ENCODE measurements at regions not wholly inside any gene's neighbourhood (a gene's known extent, or its start where the extent isn't known, plus 50 kb on each side); places are given as distances from the start of the nearest gene placed in this dataset.

DNA sequence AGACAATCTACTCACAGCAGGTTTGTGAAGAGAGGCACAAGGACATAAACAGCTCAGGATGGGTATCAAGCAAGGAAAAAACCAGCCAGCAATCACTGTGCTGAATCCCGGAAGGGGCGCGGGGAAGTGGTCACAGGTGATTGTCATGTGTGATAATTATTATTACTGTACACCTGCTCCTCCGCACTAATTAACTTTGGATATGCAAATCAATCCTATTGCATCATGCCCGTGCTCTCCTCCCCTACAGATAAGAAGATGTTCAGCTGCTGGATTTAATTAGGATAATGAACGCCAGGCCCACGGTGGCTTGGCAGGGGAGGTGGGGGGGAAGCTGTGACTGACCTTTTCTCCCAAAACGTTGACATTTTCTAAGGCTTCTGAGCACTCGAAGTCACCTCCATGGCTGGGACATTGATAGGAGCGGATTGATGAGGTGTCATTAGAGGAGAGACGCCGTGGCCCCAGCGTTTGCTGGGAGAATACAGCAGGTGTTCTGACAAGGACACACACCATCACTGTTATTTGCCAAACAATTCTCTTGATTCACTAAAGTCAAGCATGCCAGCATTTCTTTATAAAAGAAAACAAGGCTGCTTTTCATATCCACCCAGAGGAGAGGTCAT is 160.3 kb upstream of the VRK2 start:
- TF ChIP-seq POLR2A (IDR thresholded peaks at IDR 0.05), result no peak
- TF ChIP-seq, protein P1, sequence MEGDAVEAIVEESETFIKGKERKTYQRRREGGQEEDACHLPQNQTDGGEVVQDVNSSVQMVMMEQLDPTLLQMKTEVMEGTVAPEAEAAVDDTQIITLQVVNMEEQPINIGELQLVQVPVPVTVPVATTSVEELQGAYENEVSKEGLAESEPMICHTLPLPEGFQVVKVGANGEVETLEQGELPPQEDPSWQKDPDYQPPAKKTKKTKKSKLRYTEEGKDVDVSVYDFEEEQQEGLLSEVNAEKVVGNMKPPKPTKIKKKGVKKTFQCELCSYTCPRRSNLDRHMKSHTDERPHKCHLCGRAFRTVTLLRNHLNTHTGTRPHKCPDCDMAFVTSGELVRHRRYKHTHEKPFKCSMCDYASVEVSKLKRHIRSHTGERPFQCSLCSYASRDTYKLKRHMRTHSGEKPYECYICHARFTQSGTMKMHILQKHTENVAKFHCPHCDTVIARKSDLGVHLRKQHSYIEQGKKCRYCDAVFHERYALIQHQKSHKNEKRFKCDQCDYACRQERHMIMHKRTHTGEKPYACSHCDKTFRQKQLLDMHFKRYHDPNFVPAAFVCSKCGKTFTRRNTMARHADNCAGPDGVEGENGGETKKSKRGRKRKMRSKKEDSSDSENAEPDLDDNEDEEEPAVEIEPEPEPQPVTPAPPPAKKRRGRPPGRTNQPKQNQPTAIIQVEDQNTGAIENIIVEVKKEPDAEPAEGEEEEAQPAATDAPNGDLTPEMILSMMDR (IDR thresholded peaks at IDR 0.05), result no peak
- no peak for TF ChIP-seq EP300 (IDR thresholded peaks at IDR 0.05)

All from ovary (tissue), 3 donors.